NK-92 treated with Interleukin-12 subunit alpha and Interleukin-12 subunit beta, amount 100 ng/mL, for 24 hours (cell line): ENCODE measurements at regions not wholly inside any gene's neighbourhood (a gene's known extent, or its start where the extent isn't known, plus 50 kb on each side); places are given as distances from the start of the nearest gene placed in this dataset.

Source experiments
- DNase-seq: peaks from one replicate; lab custom pipeline; 2025; lab: John Stamatoyannopoulos, UW

DNA sequence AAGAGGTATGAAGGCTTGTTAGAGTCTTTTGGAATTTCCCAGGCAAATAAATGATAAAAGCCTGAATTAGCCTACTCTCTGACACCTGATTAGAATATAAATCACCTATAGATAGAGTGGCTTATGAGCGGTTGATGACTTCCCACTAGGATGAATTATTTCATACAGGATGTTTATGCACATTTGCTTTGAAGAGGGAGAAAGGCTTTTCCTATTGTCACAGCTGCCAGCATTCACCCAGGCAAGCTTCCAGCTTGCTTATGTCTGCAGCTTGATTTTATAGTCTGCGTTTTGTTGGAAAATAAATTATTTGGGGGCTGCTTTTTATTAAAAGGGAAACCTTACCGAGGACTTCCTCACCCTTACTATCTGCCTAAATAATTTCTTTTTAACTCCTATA, 51.3 kb upstream of the EIF2S2 start:
- no peak for DNase-seq

DNA sequence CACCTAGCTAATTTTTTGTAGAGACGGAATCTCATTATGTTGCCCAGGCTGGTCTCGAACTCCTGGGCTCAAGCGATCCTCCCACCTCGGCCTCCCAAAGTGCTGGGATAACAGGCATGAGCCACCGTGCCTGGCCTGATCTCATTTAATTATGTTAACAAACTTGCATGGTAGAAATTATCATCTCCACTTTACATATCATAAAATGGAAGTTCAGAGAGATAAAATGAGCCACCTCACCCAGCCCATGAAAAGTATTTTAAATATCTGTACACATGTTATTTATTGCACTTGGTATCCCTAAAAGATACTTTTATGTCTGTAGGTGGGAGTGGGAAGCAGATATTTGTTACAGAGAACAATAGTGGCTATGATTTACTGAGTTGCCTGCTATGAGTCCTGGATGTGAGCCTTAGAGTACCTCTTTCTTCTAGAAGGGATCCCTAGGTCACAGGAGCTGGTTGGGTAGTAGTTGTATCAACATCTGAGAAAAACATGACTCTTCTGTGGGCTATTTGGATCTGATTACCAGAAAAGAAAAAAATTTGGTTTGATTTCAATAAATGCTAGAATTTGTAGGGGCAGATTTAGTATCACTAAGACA, 52.4 kb upstream of the EIF2S2 start:
- no peak for DNase-seq

DNA sequence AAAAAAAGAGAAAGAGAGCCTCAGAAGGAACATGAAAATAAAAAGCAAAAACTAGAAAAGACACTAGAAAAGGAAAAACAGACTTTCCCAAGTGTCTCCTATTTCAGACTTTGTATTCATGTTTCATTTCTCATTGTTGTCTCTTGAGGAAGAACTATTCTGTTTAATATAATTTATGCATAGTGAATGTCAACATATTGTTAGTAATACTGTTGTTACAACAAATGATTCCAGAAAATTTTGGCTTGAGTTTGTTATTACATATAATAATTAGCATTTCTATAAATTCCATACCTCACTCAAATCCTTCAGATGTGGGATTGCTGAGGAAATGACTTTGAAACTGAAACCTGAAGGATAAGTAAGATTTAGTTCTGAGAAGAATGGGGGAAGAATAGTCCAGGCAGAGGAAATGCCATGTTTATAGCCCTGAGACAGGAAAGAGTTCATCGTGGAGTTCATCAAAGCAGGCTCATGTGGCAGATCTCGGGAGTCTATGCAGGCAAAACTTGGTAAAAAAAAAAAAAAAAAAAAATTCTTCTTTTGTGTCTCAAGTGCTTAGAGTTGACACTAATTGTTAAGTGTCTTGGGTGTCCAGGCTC, 53.1 kb upstream of the EIF2S2 start:
- no peak for DNase-seq

DNA sequence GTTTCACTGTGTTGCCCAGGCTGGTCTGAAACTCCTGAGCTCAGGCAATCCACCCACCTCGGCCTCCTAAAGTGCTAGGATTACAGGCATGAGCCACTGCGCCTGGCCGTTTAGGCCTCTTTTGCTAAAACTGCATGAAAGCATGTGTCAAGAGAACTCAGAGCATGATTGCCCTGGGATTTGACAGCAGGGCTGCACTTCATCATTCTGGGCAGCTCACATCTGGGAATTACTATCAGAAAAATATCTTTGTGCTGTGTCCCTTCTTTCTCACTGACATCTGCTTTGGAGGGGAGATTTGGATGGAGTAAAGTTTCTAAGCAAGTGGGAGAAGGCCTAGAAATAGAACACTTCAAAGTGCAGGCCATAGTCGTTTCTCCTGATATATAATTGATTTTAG, 59.6 kb upstream of the EIF2S2 start:
- no peak for DNase-seq

DNA sequence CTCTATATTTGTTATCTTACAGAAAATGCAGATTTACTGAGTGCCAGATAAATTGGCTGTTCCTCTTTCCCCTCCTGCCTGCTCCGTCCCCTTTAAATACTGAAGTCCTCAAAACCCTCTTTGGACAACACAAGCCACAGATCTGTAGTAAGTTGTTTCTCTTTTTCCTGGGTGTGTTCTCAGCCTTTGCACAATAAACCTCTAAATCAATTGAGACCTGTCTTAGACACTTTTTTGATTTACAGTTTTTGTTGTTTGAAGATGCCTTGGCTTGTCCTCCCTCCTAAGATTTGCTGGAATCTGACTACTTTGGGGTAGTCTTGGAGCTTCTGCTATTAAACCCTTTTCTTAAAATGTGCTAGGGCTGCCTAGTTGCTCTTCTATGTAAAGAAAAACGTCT, 60.9 kb upstream of the EIF2S2 start:
- no peak for DNase-seq

DNA sequence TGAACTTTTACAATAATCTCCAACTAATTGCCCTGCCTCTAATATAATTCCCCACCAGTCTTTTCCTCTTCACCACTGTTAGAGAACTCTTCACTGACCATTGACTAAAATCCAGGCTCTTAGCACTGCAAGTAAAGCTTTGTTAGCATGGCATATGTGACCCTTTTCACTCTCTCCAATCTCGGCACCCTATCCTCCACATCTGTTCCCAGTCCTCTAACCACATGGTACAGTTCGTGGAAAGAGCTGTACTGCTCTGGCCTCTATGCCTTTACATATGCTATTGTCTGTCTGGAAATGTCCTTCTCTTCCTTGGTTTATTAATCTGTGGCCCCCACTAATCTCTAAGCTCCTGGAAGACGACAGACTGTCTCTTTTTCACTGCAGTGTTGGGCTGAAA, 63.0 kb upstream of the EIF2S2 start:
- DNase-seq = no peak

DNA sequence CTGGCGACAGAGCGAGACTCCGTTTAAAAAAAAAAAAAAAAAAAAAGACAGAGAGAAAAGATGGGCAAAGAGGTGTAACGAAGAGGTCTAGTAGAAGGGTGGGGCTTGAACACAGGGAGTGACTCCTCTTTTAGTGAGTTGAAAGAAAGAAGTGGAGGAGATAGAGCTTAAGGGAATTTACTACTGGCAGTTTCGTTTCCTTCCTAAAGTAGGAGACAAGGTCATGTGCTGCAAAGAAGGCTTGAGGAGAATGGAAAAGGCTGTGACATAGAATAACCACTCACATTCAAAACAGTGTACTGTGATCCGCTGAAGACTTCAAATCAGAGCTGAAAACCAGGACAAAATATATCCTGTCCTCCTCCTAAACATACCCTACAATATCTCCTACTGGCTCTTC, 63.8 kb upstream of the EIF2S2 start:
- no peak for DNase-seq

DNA sequence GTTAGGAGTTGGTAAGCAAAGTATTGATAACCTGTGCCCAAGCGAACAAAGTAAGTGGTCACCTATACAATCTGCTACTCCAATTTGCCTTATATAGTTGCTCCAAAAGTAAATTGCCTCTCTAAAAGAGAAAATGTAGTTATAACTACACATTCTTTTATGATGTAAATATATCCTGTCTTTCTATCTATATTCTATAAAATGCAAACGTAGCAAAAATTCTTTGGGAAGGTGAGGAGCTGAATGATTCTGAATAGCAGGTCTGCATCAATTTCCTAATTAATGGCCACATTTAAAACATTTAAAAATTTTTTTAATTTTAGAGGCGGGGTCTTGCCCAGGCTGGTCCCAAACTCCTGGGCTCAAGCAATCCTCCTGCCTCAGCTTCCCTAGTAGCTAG, 64.2 kb upstream of the ASIP start:
- DNase-seq = no peak

DNA sequence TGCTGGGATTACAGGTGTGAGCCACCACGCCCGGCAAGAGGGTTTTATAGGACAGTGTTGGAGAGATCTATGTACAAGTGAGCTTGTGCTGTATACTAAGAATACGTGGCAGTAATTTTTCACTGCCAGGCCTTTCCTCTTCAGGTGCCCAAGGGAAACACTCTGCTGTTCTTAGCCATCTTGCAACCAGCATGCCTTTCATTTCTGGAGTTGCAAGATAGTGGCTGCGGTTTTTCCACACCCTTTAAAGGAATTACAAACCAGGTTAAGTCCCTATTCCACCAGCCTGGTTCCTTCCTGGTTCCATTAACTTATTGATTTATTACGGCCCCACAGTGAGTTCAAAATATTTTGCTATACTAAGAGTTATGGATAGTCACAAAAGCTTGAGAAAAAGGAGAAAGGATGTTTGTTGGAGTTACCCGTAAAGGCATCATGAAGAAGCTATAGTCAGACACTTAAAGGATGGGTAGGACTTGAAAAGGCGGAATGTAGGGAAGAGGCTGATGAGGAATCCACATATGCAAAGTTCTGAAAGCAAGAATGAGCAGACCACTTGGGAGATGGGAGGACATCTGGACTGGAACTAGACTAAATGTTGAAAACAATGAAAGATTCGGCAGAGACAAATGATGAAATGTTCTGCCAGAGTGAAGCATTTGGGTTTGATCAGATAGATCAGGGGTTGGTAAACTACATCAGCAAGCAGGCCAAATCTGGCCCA, 61.4 kb upstream of the ASIP start:
- no peak for DNase-seq

DNA sequence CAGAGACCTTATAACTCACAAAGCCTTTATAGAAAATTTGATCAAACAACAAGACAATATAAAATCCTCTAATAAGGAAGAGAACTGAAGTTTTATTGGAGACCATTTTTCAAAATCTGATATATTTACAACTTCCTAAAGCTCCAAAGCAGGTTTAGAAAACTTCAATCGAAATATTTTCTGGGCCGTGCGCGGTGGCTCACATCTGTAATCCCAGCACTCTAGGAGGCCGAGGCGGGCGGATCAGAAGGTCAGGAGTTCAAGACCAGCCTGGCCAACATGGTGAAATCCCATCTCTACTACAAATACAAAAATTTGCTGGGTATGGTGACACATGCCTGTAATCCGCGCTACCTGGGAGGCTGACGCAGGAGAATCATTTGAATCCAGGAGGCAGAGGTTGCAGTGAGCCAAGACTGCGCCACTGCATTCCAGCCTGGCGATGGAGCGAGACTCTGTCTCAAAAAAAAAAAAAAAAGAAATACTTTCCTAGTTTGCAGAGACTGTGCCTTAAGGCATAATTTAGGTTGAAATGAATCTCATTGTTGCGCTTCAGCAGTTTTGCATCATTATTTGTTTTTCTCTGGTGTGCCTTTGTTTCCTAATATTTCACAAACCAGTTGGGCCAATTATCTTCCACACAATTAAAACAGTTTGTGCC, 60.6 kb upstream of the ASIP start:
- DNase-seq = no peak

DNA sequence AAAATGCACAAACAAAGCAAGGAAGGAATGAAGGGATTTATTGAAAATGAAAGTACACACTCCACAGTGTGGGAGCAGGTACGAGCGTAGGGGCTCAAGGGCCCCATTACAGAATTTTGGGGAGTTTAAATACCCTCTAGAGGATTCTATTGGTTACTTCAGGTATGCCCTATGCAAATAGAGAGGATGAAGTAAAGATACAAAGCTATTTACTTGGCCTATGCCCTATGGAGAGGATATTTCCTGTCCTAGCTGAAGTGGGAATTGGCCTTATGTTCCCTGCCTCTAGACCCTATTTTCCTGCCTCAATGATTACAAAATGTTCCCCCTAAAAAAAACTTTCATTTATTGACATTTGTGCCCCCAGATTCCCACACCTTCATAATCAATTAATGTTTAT, 59.7 kb upstream of the ASIP start:
- DNase-seq = no peak

DNA sequence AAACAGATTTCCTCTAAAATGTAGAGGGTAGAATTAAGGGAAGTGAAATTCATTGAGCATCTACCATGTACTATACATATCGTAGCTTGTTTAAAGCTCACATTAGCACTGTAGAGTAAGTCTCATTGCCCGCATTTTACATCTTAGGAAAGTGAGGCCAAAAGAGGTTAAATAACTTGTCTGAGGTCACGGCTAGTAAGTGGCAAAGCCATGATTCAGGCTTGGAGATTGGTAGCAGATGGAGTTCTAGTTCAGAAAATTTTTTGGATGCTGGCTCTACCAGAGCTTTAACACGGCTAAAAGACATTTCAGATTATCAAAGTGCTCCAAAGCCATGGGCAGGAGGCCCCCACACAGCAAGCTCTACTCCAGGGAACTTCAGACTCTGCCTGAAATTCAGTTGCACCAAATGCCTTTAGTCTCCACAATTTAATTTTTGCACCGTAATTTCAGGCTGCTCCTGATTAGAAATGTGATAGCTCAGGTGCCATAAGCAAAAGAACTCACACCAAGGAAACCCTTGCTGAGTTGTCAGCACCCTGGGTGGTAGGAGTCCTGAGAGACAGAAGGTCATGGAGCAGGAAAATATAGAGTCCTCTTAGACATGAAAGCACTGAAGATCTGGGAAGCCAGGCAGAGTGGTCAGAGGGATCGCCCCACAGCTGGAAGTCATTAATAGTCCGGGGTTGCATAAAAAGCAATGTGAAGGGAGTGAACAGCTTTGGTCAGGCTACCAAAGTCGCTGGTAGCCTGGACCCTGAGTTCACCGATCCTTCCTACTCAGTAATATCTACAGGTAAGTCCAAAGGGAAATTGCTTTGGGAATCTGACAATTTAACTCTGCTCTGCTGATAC, 55.2 kb upstream of the ASIP start:
- no peak for DNase-seq

DNA sequence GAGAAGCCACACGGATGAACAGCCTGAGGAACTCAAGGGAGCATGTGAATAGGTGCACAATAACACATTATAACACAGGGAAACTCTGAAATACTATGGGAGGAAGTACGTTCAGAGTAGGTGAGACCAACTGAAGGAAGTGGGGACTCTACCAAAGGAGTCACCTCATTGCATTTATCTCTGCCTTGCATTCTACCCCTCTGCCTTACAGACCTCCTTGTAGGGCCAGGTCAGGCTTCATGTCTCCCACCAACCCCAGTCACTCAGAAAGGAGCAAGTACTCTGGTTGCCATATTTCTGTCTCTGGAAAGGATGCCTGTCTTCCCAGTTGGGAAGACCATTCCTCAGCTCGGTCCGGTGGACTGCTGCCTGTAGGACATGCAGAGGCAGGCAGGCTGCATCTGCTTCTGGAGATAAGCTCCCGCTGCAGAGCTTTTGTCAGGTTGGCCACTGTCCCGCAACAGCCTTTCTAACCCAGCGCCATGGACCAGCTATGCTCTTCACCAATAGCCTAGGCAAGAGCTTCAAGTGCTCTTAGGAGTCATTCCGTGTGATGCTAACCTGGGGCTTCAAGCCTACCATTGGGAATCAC, 51.6 kb upstream of the ASIP start:
- no peak for DNase-seq

DNA sequence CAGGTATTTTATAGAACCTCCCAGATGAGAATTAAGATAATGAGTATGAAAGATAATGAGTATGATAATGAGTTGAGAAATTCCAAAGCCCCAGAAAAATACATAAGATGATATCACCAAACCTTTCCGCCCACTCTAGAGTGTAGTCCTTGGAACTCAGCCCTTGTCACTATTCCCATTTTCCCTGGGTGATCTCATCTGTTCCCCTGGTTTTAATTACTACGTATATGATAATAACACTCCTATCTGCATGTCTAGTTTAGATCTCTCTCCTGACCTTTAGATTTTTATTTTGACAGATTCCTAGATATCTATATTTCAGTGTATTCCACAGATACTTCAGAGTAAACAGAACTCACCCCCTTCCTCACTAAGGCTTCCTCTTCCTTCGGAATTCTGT, 51.0 kb upstream of the ASIP start:
- DNase-seq = no peak

DNA sequence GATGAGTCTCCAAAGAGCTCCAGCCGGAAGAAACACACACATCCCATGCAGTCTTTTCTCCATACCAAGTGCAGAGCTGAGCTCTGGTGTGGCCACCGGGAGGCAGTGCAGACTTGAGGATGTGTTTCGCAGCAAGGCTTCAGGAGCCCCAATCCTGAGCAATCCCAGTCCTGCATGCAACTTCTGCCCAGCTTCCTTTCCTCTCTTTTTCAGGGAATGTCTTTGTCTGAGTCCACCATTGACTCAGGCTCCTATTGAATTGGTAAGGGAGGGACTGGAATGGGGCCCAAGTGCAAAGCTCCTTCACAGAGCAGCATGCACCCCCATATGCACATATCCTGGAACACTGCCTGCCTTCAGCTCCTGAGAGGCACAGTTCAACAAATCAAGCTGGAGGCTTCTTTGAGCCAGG, 50.5 kb upstream of the ASIP start:
- peak; percentile 49 for DNase-seq
